HCEC 1CT (cell line): ENCODE measurements at regions not wholly inside any gene's neighbourhood (a gene's known extent, or its start where the extent isn't known, plus 50 kb on each side); places are given as distances from the start of the nearest gene placed in this dataset.

Experiments
- DNase-seq: peaks from one replicate; pipeline ENCODE4 v3.0.0-alpha.2; 2017

GRCh38 chr13:64007339-64007738 is 2591.7 kb upstream of the PCDH20 start:
- no peak for DNase-seq

GRCh38 chr13:64000321-64000720 is 2584.7 kb upstream of the PCDH20 start:
- no peak for DNase-seq

- DNase-seq: no peak
Observed at GRCh38 chr13:63999614-64000305, 2584.1 kb upstream of the PCDH20 start.

- DNase-seq: no peak
Observed at GRCh38 chr13:63983366-63983765, 2567.7 kb upstream of the PCDH20 start.

- no peak for DNase-seq
Observed at GRCh38 chr13:63979951-63980350, 2564.3 kb upstream of the PCDH20 start.

GRCh38 chr13:63972328-63972727 is 2556.7 kb upstream of the PCDH20 start:
- no peak for DNase-seq

- no peak for DNase-seq
Observed at GRCh38 chr13:63954683-63955082, 2539.0 kb upstream of the PCDH20 start.

GRCh38 chr13:63948045-63948444 is 2532.4 kb upstream of the PCDH20 start:
- no peak for DNase-seq

GRCh38 chr13:63944911-63945310 is 2529.3 kb upstream of the PCDH20 start:
- no peak for DNase-seq

GRCh38 chr13:63942372-63942771 is 2526.7 kb upstream of the PCDH20 start:
- no peak for DNase-seq

GRCh38 chr13:63938851-63939250 is 2523.2 kb upstream of the PCDH20 start:
- DNase-seq: no peak

GRCh38 chr13:63910511-63910910 is 2494.9 kb upstream of the PCDH20 start:
- no peak for DNase-seq

- no peak for DNase-seq
Observed at GRCh38 chr13:63909726-63910375, 2494.2 kb upstream of the PCDH20 start.

GRCh38 chr13:63902141-63902540 is 2486.5 kb upstream of the PCDH20 start:
- DNase-seq: no peak

- DNase-seq: no peak
Observed at GRCh38 chr13:63901630-63902029, 2486.0 kb upstream of the PCDH20 start.

GRCh38 chr13:63900406-63900805 is 2484.8 kb upstream of the PCDH20 start:
- no peak for DNase-seq

GRCh38 chr13:63896321-63896720 is 2480.7 kb upstream of the PCDH20 start:
- no peak for DNase-seq

- DNase-seq: no peak
Observed at GRCh38 chr13:63882052-63882451, 2466.4 kb upstream of the PCDH20 start.

GRCh38 chr13:63880705-63881104 is 2465.1 kb upstream of the PCDH20 start:
- no peak for DNase-seq

GRCh38 chr13:63873936-63874335 is 2458.3 kb upstream of the PCDH20 start:
- no peak for DNase-seq

- DNase-seq: no peak
Observed at GRCh38 chr13:63864171-63864902, 2448.7 kb upstream of the PCDH20 start.

- no peak for DNase-seq
Observed at GRCh38 chr13:63855457-63856118, 2439.9 kb upstream of the PCDH20 start.

- DNase-seq: no peak
Observed at GRCh38 chr13:63853816-63854215, 2438.2 kb upstream of the PCDH20 start.

- no peak for DNase-seq
Observed at GRCh38 chr13:63851526-63851925, 2435.9 kb upstream of the PCDH20 start.
